HEK293T (cell line): ENCODE measurements at regions not wholly inside any gene's neighbourhood (a gene's known extent, or its start where the extent isn't known, plus 50 kb on each side); places are given as distances from the start of the nearest gene placed in this dataset.

Source experiments
- ELF4 ChIP-seq: fragments of 450-650 bp; IDR thresholded peaks from 2 replicates; pipeline ENCODE4 v1.6.1; 2017; ENCODE audit warnings: antibody characterized with exemption
- FOXM1 ChIP-seq: fragments of 450-650 bp; IDR thresholded peaks from 2 replicates; pipeline ENCODE4 v1.6.1; 2017; ENCODE audit warnings: mild to moderate bottlenecking, borderline replicate concordance
- HDGF ChIP-seq: fragments of 450-650 bp; IDR thresholded peaks from 2 replicates; pipeline ENCODE4 v1.6.1; 2017; ENCODE audit warnings: antibody characterized with exemption, borderline replicate concordance
- SP1 ChIP-seq: fragments of 450-650 bp; IDR thresholded peaks from 2 replicates; pipeline ENCODE4 v1.6.1; 2017
- SUZ12 ChIP-seq: fragments of 450-650 bp; IDR thresholded peaks from 2 replicates; pipeline ENCODE4 v1.6.1; 2016; ENCODE audit warnings: mild to moderate bottlenecking
- TARDBP ChIP-seq: fragments of 450-650 bp; IDR thresholded peaks from 2 replicates; pipeline ENCODE4 v1.6.1; 2016

- TF ChIP-seq FOXM1 = no peak
- TF ChIP-seq SP1 = no peak
- no peak for TF ChIP-seq HDGF
- no peak for TF ChIP-seq ELF4
- no peak for TF ChIP-seq SUZ12
- TF ChIP-seq TARDBP = no peak
Observed at GRCh38 chr5:15421381-15421780, 78.6 kb upstream of the FBXL7 start.
